ENCODE measurements at regions not wholly inside any gene's neighbourhood (a gene's known extent, or its start where the extent isn't known, plus 50 kb on each side); places are given as distances from the start of the nearest gene placed in this dataset.

- H3K36me3 ChIP-seq (ENCODE audit: control insufficient read depth in 2 of 2, insufficient read depth in 2 of 2, low read length in 1 of 2): no peaks in the 10 kb centered on the region
- intact Hi-C loops (cut with micrococcal nuclease; ENCODE audit: unreplicated experiment) (no loop called here), in situ Hi-C loops (cut with MboI) (no loop called here)
- ChIA-PET POLR2A (no interaction called here), RAD21 (ENCODE audit: unreplicated experiment) (no interaction called here), CTCF (no interaction called here), SMC1A (ENCODE audit: uncharacterized antibody, unreplicated experiment) (interaction anchor here (0.6 kb wide), 1 partner anchor 527 kb away, joined by 3 read pairs; no protein-coding TSS in a partner anchor)
- no peaks in the 10 kb centered on the region for H3K4me1 ChIP-seq (ENCODE audit: control insufficient read depth, insufficient read depth, low read length)
- BruUV-seq (replicated peaks): no TSS peak
- no peak overlapping the region for H3K9ac ChIP-seq (ENCODE audit: control insufficient read depth, insufficient read depth, low read length)
- H3K4me2 ChIP-seq (ENCODE audit: control insufficient read depth, insufficient read depth): no peak overlapping the region
- DNase-seq (ENCODE audit: low read depth, low spot score) (no peak), FAIRE-seq (no peak), ATAC-seq (no peak)
- H3K9me3 ChIP-seq (replicated peaks; ENCODE audit: control insufficient read depth, insufficient read depth, low read length): no peaks in the 10 kb centered on the region
- H3K79me2 ChIP-seq (ENCODE audit: control insufficient read depth, insufficient read depth, low read length): no peaks in the 10 kb centered on the region
- WGBS (ENCODE audit: insufficient coverage, insufficient replicate concordance, low lambda C conversion rate, missing lambda C conversion rate): 83% methylated on average over 3 of the region's 3 CpGs
- TF ChIP-seq MTA3 (IDR thresholded peaks at IDR 0.05; ENCODE audit: borderline replicate concordance, low read length) (no peak), YY1 (IDR thresholded peaks at IDR 0.05; ENCODE audit: low read depth, low read length) (no peak)
- no peak overlapping the region for H2AFZ ChIP-seq (ENCODE audit: control insufficient read depth, low read depth, low read length)
- no peak overlapping the region for H3K4me3 ChIP-seq
- H4K20me1 ChIP-seq (ENCODE audit: control insufficient read depth, insufficient read depth): no peaks in the 10 kb centered on the region
- H3K27ac ChIP-seq (ENCODE audit: control insufficient read depth, insufficient read depth): no peak overlapping the region
- no peaks in the 10 kb centered on the region for H3K27me3 ChIP-seq (replicated peaks in 1 of 2; ENCODE audit: control insufficient read depth in 2 of 2, insufficient read depth in 2 of 2, low read length in 1 of 2)
Observed at GRCh38 chr6:154890874-154891273, 104.2 kb upstream of the TIAM2 start.

GRCh38 chr6:154891901-154892300 is 103.2 kb upstream of the TIAM2 start:
- intact Hi-C loops (cut with micrococcal nuclease; ENCODE audit: unreplicated experiment): no loop called here
- CTCF ChIA-PET: interaction anchor here (1.2 kb wide), 1 partner anchor 356 kb away, joined by 3 read pairs; no protein-coding TSS in a partner anchor
- H4K20me1 ChIP-seq (ENCODE audit: control insufficient read depth, insufficient read depth): no peaks in the 10 kb centered on the region
- FAIRE-seq (no peak), ATAC-seq (no peak), DNase-seq (ENCODE audit: low read depth, low spot score) (no peak)
- 80% methylated on average over 3 of the region's 3 CpGs for WGBS (ENCODE audit: insufficient coverage, insufficient replicate concordance, low lambda C conversion rate, missing lambda C conversion rate)
- POLR2A ChIA-PET: no interaction called here
- no peak overlapping the region for H3K9ac ChIP-seq (ENCODE audit: control insufficient read depth, insufficient read depth, low read length)
- no peak overlapping the region for H3K27ac ChIP-seq (ENCODE audit: control insufficient read depth, insufficient read depth)
- H2AFZ ChIP-seq (ENCODE audit: control insufficient read depth, low read depth, low read length): no peak overlapping the region
- BruUV-seq (replicated peaks): no TSS peak
- RAD21 ChIA-PET (ENCODE audit: unreplicated experiment): no interaction called here
- H3K9me3 ChIP-seq (replicated peaks; ENCODE audit: control insufficient read depth, insufficient read depth, low read length): no peaks in the 10 kb centered on the region
- H3K36me3 ChIP-seq (ENCODE audit: control insufficient read depth in 2 of 2, insufficient read depth in 2 of 2, low read length in 1 of 2): no peaks in the 10 kb centered on the region; a peak in 1 of 4 replicates
- in situ Hi-C loops (cut with MboI): no loop called here
- SMC1A ChIA-PET (ENCODE audit: uncharacterized antibody, unreplicated experiment): no interaction called here
- no peak overlapping the region for H3K4me3 ChIP-seq
- H3K79me2 ChIP-seq (ENCODE audit: control insufficient read depth, insufficient read depth, low read length): no peaks in the 10 kb centered on the region
- H3K4me1 ChIP-seq (ENCODE audit: control insufficient read depth, insufficient read depth, low read length): no peaks in the 10 kb centered on the region
- H3K27me3 ChIP-seq (replicated peaks in 1 of 2; ENCODE audit: control insufficient read depth in 2 of 2, insufficient read depth in 2 of 2, low read length in 1 of 2): no peaks in the 10 kb centered on the region
- no peak overlapping the region for H3K4me2 ChIP-seq (ENCODE audit: control insufficient read depth, insufficient read depth)
- TF ChIP-seq MTA2 (IDR thresholded peaks at IDR 0.05; ENCODE audit: low read depth) (no peak), EP300 (IDR thresholded peaks at IDR 0.05; ENCODE audit: borderline replicate concordance in 1 of 2, control insufficient read depth in 1 of 2, low read depth in 2 of 2, low read length in 2 of 2) (no peak), ZBTB11 (CRISPR knock-in tag; IDR thresholded peaks at IDR 0.05) (no peak), HDGF (IDR thresholded peaks at IDR 0.05) (no peak), HDAC6 (IDR thresholded peaks at IDR 0.05; ENCODE audit: unreplicated experiment) (no peak), CBX5 (IDR thresholded peaks at IDR 0.05; ENCODE audit: low read depth) (no peak), TCF3 (IDR thresholded peaks at IDR 0.05; ENCODE audit: borderline replicate concordance, insufficient read depth, low read depth, low read length) (no peak), ZNF687 (IDR thresholded peaks at IDR 0.05) (no peak)

Data from GM12878 (cell line).